Astrocyte (in vitro differentiated cells and primary cell): ENCODE measurements at regions not wholly inside any gene's neighbourhood (a gene's known extent, or its start where the extent isn't known, plus 50 kb on each side); places are given as distances from the start of the nearest gene placed in this dataset.

Experiments used
- DNase-seq: peaks from one replicate; pipeline ENCODE4 v3.0.0-alpha.2; 2010; ENCODE audit warnings: low read depth
- FAIRE-seq: peaks from 2 replicates; lab custom pipeline; 2011; peaks lifted over from hg19 to GRCh38; lab: Jason Lieb, UNC
- H2AFZ ChIP-seq: 2 replicates; pipeline ENCODE4 v1.6.0; 2012; ENCODE audit warnings: low read depth, low read length, inconsistent platforms
- H3K27ac ChIP-seq: 2 replicates; pipeline ENCODE4 v1.5.1; 2011; ENCODE audit warnings: low read depth, low read length, inconsistent platforms
- H3K27me3 ChIP-seq: 2 replicates; pipeline ENCODE4 v1.6.0; 2011; ENCODE audit warnings: low read length, inconsistent platforms; ENCODE audit not compliant: insufficient read depth
- H3K36me3 ChIP-seq: 2 replicates; pipeline ENCODE4 v1.5.1; 2011; ENCODE audit warnings: low read length, inconsistent platforms; ENCODE audit not compliant: insufficient read depth
- H3K4me1 ChIP-seq: 2 replicates; pipeline ENCODE4 v1.5.1; 2011; ENCODE audit warnings: low read length, inconsistent platforms; ENCODE audit not compliant: insufficient read depth
- H3K4me2 ChIP-seq: 2 replicates; pipeline ENCODE4 v1.6.0; 2012; ENCODE audit warnings: low read length, inconsistent platforms
- H3K4me3 ChIP-seq: 2 replicates; pipeline ENCODE4 v1.5.1; 2011; ENCODE audit warnings: low read depth, mild to moderate bottlenecking, low read length, inconsistent platforms; ENCODE audit not compliant: insufficient read depth
- H3K79me2 ChIP-seq: 2 replicates; pipeline ENCODE4 v1.6.0; 2012; ENCODE audit warnings: mild to moderate bottlenecking, low read length, inconsistent platforms; ENCODE audit not compliant: insufficient read depth
- H3K9ac ChIP-seq: 2 replicates; pipeline ENCODE4 v1.6.0; 2012; ENCODE audit warnings: mild to moderate bottlenecking, low read length, inconsistent platforms
- H3K9me3 ChIP-seq: 2 replicates; pipeline ENCODE4 v1.5.1; 2012; ENCODE audit warnings: low read depth, mild to moderate bottlenecking, low read length, inconsistent platforms; ENCODE audit not compliant: insufficient read depth
- H4K20me1 ChIP-seq: 2 replicates; pipeline ENCODE4 v1.6.0; 2012; ENCODE audit warnings: low read length, inconsistent platforms; ENCODE audit not compliant: insufficient read depth
- H3K27ac Mint-ChIP-seq: one replicate; pipeline ENCODE4 v1.8.0; 2021; ENCODE audit warnings: mild to moderate bottlenecking, mixed read lengths; ENCODE audit not compliant: unreplicated experiment
- H3K27me3 Mint-ChIP-seq: one replicate; pipeline ENCODE4 v1.8.0; 2021; ENCODE audit warnings: low read depth, mixed read lengths; ENCODE audit not compliant: unreplicated experiment
- H3K36me3 Mint-ChIP-seq: one replicate; pipeline ENCODE4 v1.8.0; 2021; ENCODE audit warnings: low read depth, mixed read lengths; ENCODE audit not compliant: unreplicated experiment
- H3K4me1 Mint-ChIP-seq: one replicate; pipeline ENCODE4 v1.8.0; 2021; ENCODE audit warnings: low read depth, mixed read lengths; ENCODE audit not compliant: unreplicated experiment
- H3K4me3 Mint-ChIP-seq: one replicate; pipeline ENCODE4 v1.8.0; 2021; ENCODE audit warnings: mild to moderate bottlenecking, moderate library complexity, mixed read lengths; ENCODE audit not compliant: unreplicated experiment
- H3K9me3 Mint-ChIP-seq: one replicate; pipeline ENCODE4 v1.8.0; 2021; ENCODE audit warnings: mild to moderate bottlenecking, mixed read lengths; ENCODE audit not compliant: unreplicated experiment
- EZH2 ChIP-seq: IDR thresholded peaks from 2 replicates; pipeline ENCODE4 v1.6.1; 2012; ENCODE audit warnings: mild to moderate bottlenecking, low read length, inconsistent platforms; ENCODE audit not compliant: insufficient read depth
- TF ChIP-seq, protein P1 (sequence below): IDR thresholded peaks from 2 replicates; pipeline ENCODE4 v1.5.1; 2011; ENCODE audit warnings: low read depth, mild to moderate bottlenecking, inconsistent platforms, low read length, moderate library complexity; ENCODE audit not compliant: insufficient read depth

DNA sequence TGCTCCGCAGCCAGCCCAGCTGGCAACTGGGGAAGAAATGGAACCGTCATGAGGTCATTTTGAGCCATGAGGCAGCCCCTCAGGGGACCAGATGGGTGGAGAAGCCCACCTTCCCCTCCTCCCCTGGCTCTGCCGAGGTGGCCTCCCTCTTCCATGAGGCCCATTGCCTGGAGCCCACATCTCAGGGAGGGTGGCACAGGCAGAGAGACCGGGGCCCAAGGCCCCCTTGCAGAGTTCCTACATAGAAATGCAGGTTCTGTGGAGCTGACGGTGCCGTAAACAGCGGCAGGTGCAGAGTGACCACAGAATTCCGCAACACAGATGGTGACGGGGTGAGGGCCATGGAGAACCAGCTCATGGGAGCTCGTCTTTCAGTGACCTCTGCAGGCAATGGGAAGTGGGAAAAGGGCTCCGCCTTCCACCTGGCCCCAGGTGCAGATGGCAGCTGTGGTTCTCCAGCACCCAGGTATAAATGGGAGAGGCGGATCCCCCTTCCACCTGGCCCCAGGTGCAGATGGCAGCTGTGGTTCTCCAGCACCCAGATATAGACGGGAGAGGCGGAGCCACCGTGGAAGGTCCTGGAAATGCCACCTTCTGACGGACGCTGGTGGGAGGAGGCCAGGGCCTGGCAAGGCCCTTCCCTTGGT lies 765.4 kb downstream of the BRD1 start:
- H3K9ac ChIP-seq = no peak overlapping the region
- no peaks in the 10 kb centered on the region for H3K4me1 ChIP-seq
- Mint-ChIP-seq H3K27ac (no peak overlapping the region), H3K36me3 (no peaks in the 10 kb centered on the region), H3K4me1 (peaks cover 2% of the 10 kb centered on the region), H3K9me3 (no peaks in the 10 kb centered on the region), H3K4me3 (no peak overlapping the region), H3K27me3 (peaks cover 29% of the 10 kb centered on the region)
- no peaks in the 10 kb centered on the region for H3K79me2 ChIP-seq
- H4K20me1 ChIP-seq = no peaks in the 10 kb centered on the region
- no peak for FAIRE-seq
- H3K9me3 ChIP-seq = peaks cover 3% of the 10 kb centered on the region
- no peak for TF ChIP-seq EZH2
- TF ChIP-seq, protein P1, sequence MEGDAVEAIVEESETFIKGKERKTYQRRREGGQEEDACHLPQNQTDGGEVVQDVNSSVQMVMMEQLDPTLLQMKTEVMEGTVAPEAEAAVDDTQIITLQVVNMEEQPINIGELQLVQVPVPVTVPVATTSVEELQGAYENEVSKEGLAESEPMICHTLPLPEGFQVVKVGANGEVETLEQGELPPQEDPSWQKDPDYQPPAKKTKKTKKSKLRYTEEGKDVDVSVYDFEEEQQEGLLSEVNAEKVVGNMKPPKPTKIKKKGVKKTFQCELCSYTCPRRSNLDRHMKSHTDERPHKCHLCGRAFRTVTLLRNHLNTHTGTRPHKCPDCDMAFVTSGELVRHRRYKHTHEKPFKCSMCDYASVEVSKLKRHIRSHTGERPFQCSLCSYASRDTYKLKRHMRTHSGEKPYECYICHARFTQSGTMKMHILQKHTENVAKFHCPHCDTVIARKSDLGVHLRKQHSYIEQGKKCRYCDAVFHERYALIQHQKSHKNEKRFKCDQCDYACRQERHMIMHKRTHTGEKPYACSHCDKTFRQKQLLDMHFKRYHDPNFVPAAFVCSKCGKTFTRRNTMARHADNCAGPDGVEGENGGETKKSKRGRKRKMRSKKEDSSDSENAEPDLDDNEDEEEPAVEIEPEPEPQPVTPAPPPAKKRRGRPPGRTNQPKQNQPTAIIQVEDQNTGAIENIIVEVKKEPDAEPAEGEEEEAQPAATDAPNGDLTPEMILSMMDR = no peak
- no peak for DNase-seq
- no peak overlapping the region for H3K4me2 ChIP-seq
- H3K4me3 ChIP-seq = no peak overlapping the region
- no peaks in the 10 kb centered on the region for H3K27me3 ChIP-seq
- H2AFZ ChIP-seq = no peak overlapping the region
- H3K36me3 ChIP-seq = no peaks in the 10 kb centered on the region
- no peak overlapping the region for H3K27ac ChIP-seq

DNA sequence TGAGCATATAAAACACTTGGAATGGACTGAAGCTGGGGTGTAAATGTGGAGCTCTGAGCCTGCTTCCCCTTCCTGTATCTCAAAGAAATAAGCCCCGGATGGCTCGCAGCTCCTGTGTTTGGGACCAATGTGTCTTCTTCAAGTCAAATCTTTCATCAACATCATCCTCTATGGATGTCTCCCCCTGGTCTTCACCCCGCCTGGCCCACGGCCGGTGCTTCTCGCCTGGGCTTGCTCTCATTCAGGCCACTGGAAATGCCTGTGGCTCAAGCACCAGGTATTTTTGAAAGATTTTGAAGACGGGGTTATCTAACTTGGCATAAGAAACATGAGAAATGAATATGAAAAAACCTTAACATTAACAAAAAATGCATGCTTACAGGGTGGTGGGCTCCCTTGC lies 769.8 kb downstream of the BRD1 start:
- H3K9ac ChIP-seq = no peak overlapping the region
- H3K79me2 ChIP-seq = no peaks in the 10 kb centered on the region
- DNase-seq (no peak), FAIRE-seq (no peak)
- Mint-ChIP-seq H3K36me3 (no peaks in the 10 kb centered on the region), H3K27ac (no peak overlapping the region), H3K27me3 (peaks cover 35% of the 10 kb centered on the region), H3K4me1 (peaks cover 2% of the 10 kb centered on the region), H3K4me3 (no peak overlapping the region), H3K9me3 (peaks cover 4% of the 10 kb centered on the region)
- no peaks in the 10 kb centered on the region for H3K4me1 ChIP-seq
- no peaks in the 10 kb centered on the region for H4K20me1 ChIP-seq
- no peaks in the 10 kb centered on the region for H3K36me3 ChIP-seq
- no peaks in the 10 kb centered on the region for H3K27me3 ChIP-seq
- no peak overlapping the region for H3K4me2 ChIP-seq
- H3K27ac ChIP-seq = no peak overlapping the region
- no peak overlapping the region for H3K4me3 ChIP-seq
- no peak overlapping the region for H2AFZ ChIP-seq
- peaks cover 3% of the 10 kb centered on the region for H3K9me3 ChIP-seq
- TF ChIP-seq, protein P1 = no peak
- TF ChIP-seq EZH2 = no peak

DNA sequence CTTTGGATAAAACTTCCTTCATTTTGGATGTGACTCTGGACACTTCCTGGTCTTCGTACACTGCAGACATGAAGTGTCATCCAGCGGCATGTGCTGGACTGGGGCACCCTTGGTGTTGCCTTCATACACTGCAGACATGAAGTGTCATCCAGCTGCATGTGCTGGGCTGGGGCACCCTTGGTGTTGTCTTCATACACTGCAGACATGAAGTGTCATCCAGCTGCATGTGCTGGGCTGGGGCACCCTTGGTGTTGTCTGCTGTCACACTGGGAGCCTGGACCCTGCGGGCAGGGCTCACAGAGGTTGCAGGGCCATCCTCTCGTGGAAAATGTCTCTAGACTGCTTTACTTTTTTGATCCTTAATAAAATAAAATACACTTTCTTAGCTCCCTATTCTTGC lies 771.4 kb downstream of the BRD1 start:
- no peak for DNase-seq
- FAIRE-seq = no peak
- H3K4me3 ChIP-seq = no peak overlapping the region
- H4K20me1 ChIP-seq = no peaks in the 10 kb centered on the region
- no peak overlapping the region for H3K27ac ChIP-seq
- H3K36me3 ChIP-seq = no peaks in the 10 kb centered on the region
- no peaks in the 10 kb centered on the region for H3K79me2 ChIP-seq
- TF ChIP-seq, protein P1 = no peak
- TF ChIP-seq EZH2 = no peak
- no peak overlapping the region for H3K9ac ChIP-seq
- Mint-ChIP-seq H3K36me3 (no peaks in the 10 kb centered on the region), H3K4me3 (no peak overlapping the region), H3K27me3 (peaks cover 36% of the 10 kb centered on the region), H3K9me3 (peaks cover 4% of the 10 kb centered on the region), H3K4me1 (peaks cover 2% of the 10 kb centered on the region), H3K27ac (no peak overlapping the region)
- H3K27me3 ChIP-seq = no peaks in the 10 kb centered on the region
- H3K4me2 ChIP-seq = no peak overlapping the region
- peaks cover 3% of the 10 kb centered on the region for H3K9me3 ChIP-seq
- H2AFZ ChIP-seq = no peak overlapping the region
- no peaks in the 10 kb centered on the region for H3K4me1 ChIP-seq
